Upper lobe of right lung (tissue), 1 donor: ENCODE measurements at regions not wholly inside any gene's neighbourhood (a gene's known extent, or its start where the extent isn't known, plus 50 kb on each side); places are given as distances from the start of the nearest gene placed in this dataset.

ENCODE experiments used
- ATAC-seq: fragments of 200-7000 bp; cut with Tn5 transposase; one replicate; pipeline ENCODE4 v1.9.1; 2020; ENCODE audit warnings: mild to moderate bottlenecking, moderate library complexity
- DNase-seq: peaks from one replicate; pipeline ENCODE4 v3.0.0-alpha.2; 2020
- H3K27ac ChIP-seq: fragments of 200-600 bp; one replicate; pipeline ENCODE4 v1.8.0; 2022
- H3K27me3 ChIP-seq: fragments of 200-600 bp; one replicate; pipeline ENCODE4 v1.8.0; 2022; ENCODE audit warnings: mild to moderate bottlenecking
- H3K36me3 ChIP-seq: fragments of 200-600 bp; one replicate; pipeline ENCODE4 v1.8.0; 2022
- H3K4me1 ChIP-seq: fragments of 200-600 bp; one replicate; pipeline ENCODE4 v1.8.0; 2022
- H3K4me3 ChIP-seq: fragments of 200-600 bp; one replicate; pipeline ENCODE4 v1.8.0; 2022; ENCODE audit warnings: mild to moderate bottlenecking
- H3K9me3 ChIP-seq: fragments of 200-600 bp; one replicate; pipeline ENCODE4 v1.8.0; 2022
- CTCF ChIP-seq: fragments of 200-600 bp; IDR thresholded peaks from one replicate; pipeline ENCODE4 v1.8.0; 2022; ENCODE audit warnings: antibody characterized with exemption
- intact Hi-C: fragments of 100-400 bp; cut with DNase I; formaldehyde crosslinking; loops from one replicate; pipeline ENCODE4 v1.11.0; 2022
- donor health status: DM: no; HTN: yes; CAD: no; lungs with severe emphysema.

DNA sequence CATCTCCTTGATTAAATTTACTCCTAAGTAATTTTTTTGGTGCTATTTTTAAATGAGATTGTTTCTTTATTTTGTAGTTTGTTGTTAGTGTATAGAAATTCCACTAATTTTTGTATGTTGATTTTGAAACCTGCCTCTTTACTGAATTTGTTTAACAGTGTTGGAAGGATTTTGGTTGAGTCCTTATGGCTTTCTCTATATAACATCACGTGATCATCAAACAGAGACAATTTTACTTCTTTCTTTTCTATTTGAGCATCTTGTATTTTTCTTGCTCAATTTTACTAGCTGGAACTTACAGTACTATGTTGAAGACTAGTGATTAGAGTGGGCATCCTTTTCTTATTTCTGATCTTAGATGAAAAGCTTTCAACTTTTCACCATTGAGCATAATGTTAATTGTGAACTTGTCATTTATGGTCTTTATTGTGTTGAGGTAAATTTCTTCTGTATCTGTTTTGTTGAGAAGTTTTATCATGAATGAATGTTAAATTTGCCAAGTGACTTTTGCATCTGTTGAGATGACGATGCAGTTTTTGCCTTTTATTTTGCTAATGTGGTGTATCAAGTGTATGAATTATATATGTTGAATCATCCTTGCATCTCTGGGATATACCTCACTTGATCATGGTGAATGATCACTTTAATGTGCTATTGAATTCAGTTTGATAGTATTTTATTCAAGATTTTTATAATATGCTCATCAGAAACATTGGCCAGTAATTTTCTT, 645.3 kb upstream of the DDX18 start:
- no peaks in the 10 kb centered on the region for H3K4me1 ChIP-seq

DNA sequence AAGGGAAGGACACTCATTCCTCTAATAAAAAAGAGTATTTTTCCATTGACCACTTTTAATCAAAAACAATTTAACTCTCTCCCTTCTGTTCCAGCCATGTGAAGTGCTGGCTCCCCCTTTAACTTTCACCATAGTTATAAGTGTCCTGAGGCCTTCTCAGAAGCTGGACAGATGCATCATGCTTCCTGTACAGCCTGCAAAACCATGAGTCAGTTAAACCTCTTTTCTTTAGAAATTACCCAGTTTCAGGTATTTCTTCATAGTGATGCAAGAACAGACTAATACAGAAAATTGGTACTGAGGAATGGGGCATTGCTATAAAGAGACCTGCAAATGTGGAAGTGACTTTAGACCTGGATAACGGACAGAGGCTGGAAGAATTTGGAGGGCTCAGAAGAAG, 643.6 kb upstream of the DDX18 start:
- Histone ChIP-seq H3K4me1 (no peaks in the 10 kb centered on the region), H3K4me3 (no peak overlapping the region), H3K27me3 (no peaks in the 10 kb centered on the region), H3K27ac (no peak overlapping the region), H3K36me3 (no peaks in the 10 kb centered on the region), H3K9me3 (no peaks in the 10 kb centered on the region)
- ATAC-seq = no peak
- TF ChIP-seq CTCF = no peak
- intact Hi-C loops = no loop called here
- no peak for DNase-seq

More for the DNA sequence above, 645.3 kb upstream of the DDX18 start:
- ATAC-seq (no peak), DNase-seq (no peak)
- Histone ChIP-seq H3K9me3 (no peaks in the 10 kb centered on the region), H3K4me3 (no peak overlapping the region), H3K27me3 (no peaks in the 10 kb centered on the region), H3K27ac (no peak overlapping the region), H3K36me3 (no peaks in the 10 kb centered on the region)
- TF ChIP-seq CTCF = no peak
- intact Hi-C loops = no loop called here

- ATAC-seq = no peak
- H3K36me3 ChIP-seq = no peaks in the 10 kb centered on the region
- H3K4me3 ChIP-seq = no peak overlapping the region
- no peaks in the 10 kb centered on the region for H3K4me1 ChIP-seq
- no peak overlapping the region for H3K27ac ChIP-seq
- no peak for DNase-seq
- intact Hi-C loops = no loop called here
- no peaks in the 10 kb centered on the region for H3K9me3 ChIP-seq
- no peak for TF ChIP-seq CTCF
- no peaks in the 10 kb centered on the region for H3K27me3 ChIP-seq
These were observed 635.1 kb upstream of the DDX18 start for GRCh38 chr2:117179405-117179804.

GRCh38 chr2:117190856-117191559, 623.5 kb upstream of the DDX18 start:
- ATAC-seq (no peak), DNase-seq (no peak)
- H3K27me3 ChIP-seq = no peaks in the 10 kb centered on the region
- H3K27ac ChIP-seq = no peak overlapping the region
- H3K4me1 ChIP-seq = no peaks in the 10 kb centered on the region
- intact Hi-C loops = no loop called here
- no peaks in the 10 kb centered on the region for H3K9me3 ChIP-seq
- H3K36me3 ChIP-seq = no peaks in the 10 kb centered on the region
- no peak overlapping the region for H3K4me3 ChIP-seq
- no peak for TF ChIP-seq CTCF

DNA sequence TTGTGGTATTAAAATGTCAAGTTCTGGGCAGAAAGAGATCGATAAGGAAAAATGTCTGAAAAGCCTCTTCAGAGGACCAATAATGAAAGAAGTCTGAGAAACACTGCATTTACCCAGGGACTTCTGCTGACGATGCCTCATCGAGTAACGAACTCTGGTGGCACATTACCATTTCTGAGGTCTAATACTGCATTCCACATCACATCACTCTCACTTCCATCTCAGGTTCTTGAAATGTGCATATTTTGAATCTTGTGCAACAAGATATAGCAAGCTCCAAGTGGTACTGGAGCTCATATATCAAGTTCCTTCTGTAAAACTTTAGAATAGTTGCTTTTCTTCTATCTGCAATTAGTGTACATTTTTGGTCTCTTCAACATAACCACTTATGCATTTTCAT, 619.1 kb upstream of the DDX18 start:
- TF ChIP-seq CTCF = no peak
- Histone ChIP-seq H3K4me3 (no peak overlapping the region), H3K36me3 (no peaks in the 10 kb centered on the region), H3K4me1 (no peaks in the 10 kb centered on the region), H3K27me3 (no peaks in the 10 kb centered on the region), H3K9me3 (no peaks in the 10 kb centered on the region), H3K27ac (no peak overlapping the region)
- no peak for DNase-seq
- intact Hi-C loops = no loop called here
- ATAC-seq = no peak
